Transverse colon (tissue), 3 donors: ENCODE measurements at regions not wholly inside any gene's neighbourhood (a gene's known extent, or its start where the extent isn't known, plus 50 kb on each side); places are given as distances from the start of the nearest gene placed in this dataset.

Experiments
- CTCF ChIP-seq, 5 experiments: fragments of 200-600 bp in 3 of 5; fragments of 450-650 bp in 2 of 5; sonication (generic) in 3 of 5; IDR thresholded peaks; 1 replicate in 2 of 5; 2 replicates in 3 of 5; pipeline ENCODE4 v1.5.1; 2016 to 2017; ENCODE audit warnings: antibody characterized with exemption in 5 of 5, inconsistent platforms in 3 of 5, mild to moderate bottlenecking in 2 of 5, moderate library complexity in 1 of 5
- EP300 ChIP-seq: sonication (generic); formaldehyde crosslinking; IDR thresholded peaks from one replicate; pipeline ENCODE4 v1.6.1; 2017; ENCODE audit warnings: antibody characterized with exemption, low read depth
- POLR2A ChIP-seq: fragments of 450-650 bp; IDR thresholded peaks from one replicate; pipeline ENCODE4 v1.6.1; 2016; ENCODE audit warnings: antibody characterized with exemption, mild to moderate bottlenecking, moderate library complexity

- TF ChIP-seq CTCF (IDR thresholded peaks at IDR 0.05): no peak
- no peak for TF ChIP-seq POLR2A
- no peak for TF ChIP-seq EP300
Observed at GRCh38 chr4:35883108-35883507, 361.2 kb downstream of the ARAP2 start.
